SJSA1 (cell line): ENCODE measurements at regions not wholly inside any gene's neighbourhood (a gene's known extent, or its start where the extent isn't known, plus 50 kb on each side); places are given as distances from the start of the nearest gene placed in this dataset.
A peak's percentile ranks its signal among the peaks of the same experiment; 100 is the strongest.
"Not testable (repeated sequence)": the region's sequence is repeated elsewhere in the genome, so short reads cannot be mapped to it uniquely, and the experiment has no call there.

ENCODE experiments used
- DNase-seq, 2 experiments: peaks; one replicate each; pipeline ENCODE4 v3.0.0-alpha.2; 2015 to 2020; ENCODE audit warnings: low spot score in 2 of 2, low read depth in 1 of 2
- H3K27ac ChIP-seq: fragments of 250-450 bp; sonication (Bioruptor Pico); 2 replicates; pipeline ENCODE4 v1.5.1; 2020; ENCODE audit warnings: mild to moderate bottlenecking, moderate library complexity
- H3K27me3 ChIP-seq: fragments of 250-450 bp; sonication (Bioruptor Pico); replicated peaks from 2 replicates; pipeline ENCODE4 v1.5.1; 2020; ENCODE audit warnings: mild to moderate bottlenecking, moderate library complexity
- H3K36me3 ChIP-seq: fragments of 250-450 bp; sonication (Bioruptor Pico); 2 replicates; pipeline ENCODE4 v1.5.1; 2020; ENCODE audit warnings: mild to moderate bottlenecking
- H3K4me1 ChIP-seq: fragments of 250-450 bp; sonication (Bioruptor Pico); replicated peaks from 2 replicates; pipeline ENCODE4 v1.6.1; 2021; ENCODE audit warnings: mild to moderate bottlenecking
- H3K4me3 ChIP-seq: fragments of 250-450 bp; sonication (Bioruptor Pico); 2 replicates; pipeline ENCODE4 v1.5.1; 2020; ENCODE audit warnings: mild to moderate bottlenecking
- H3K9me3 ChIP-seq: fragments of 250-450 bp; sonication (Bioruptor Pico); replicated peaks from 2 replicates; pipeline ENCODE4 v1.5.1; 2020; ENCODE audit warnings: mild to moderate bottlenecking

DNA sequence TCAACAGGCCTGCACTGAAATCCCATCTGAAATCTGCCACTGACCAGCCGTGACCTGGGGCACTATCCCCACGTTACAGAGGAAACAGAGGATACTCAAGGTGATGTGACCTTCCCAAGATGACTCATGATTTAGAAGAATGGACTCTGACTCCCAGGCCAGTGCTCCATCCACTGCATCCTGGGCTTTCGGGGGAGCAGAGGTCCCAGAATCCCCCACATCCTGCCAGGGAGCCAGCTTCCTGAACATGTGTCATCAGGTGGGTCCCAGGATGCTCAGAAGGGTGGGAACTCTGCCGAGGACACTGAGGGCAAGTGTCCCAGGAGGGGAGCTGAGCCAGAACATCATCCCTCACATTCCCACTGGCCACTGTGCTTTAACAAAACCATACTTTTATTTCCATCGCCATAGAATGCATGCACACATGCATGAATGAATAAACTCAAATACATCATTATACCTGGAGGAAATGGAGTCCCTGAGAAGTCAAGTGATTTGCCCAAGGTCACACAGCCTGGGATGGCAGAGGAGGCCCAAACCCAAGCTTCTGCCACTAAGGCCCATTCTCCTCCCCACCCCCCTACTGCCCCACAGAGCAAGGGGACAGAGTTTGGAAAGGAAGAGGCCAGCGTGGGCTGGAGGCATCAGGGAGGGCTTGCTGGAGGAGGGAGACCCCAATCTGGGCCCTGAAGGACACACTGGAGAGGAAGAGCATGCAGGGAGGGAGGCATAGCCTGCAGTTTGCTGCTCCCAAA, 189.4 kb downstream of the MATN1 start:
- H3K4me3 ChIP-seq: no peak overlapping the region

DNA sequence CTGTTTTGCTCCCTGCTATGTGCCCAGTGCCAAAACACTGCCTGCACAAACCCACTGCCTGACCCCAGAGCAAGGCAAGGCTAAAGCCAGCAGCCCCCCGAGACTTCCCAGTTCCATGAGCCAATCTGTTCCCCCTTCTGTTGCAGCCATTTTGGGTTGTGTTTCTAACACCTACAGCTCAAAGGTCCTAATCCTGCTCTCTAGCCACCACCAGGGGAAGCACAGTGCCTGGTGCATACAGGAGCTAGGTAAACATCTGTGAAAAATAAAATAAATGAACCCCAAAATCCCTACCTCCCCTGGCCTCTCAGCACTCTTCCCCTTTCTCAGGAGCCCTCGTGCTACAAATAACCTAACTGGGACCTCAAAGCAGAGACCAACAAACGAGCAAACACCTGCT, 190.2 kb downstream of the MATN1 start:
- Histone ChIP-seq H3K4me1 (peaks cover 4% of the 10 kb centered on the region), H3K9me3 (no peaks in the 10 kb centered on the region), H3K27me3 (no peaks in the 10 kb centered on the region), H3K27ac (no peak overlapping the region), H3K36me3 (no peaks in the 10 kb centered on the region), H3K4me3 (no peak overlapping the region)
- DNase-seq: no peak

More for the DNA sequence above, 189.4 kb downstream of the MATN1 start:
- Histone ChIP-seq H3K27me3 (no peaks in the 10 kb centered on the region), H3K36me3 (no peaks in the 10 kb centered on the region), H3K27ac (no peak overlapping the region), H3K9me3 (no peaks in the 10 kb centered on the region), H3K4me1 (no peaks in the 10 kb centered on the region)
- no peak for DNase-seq

DNA sequence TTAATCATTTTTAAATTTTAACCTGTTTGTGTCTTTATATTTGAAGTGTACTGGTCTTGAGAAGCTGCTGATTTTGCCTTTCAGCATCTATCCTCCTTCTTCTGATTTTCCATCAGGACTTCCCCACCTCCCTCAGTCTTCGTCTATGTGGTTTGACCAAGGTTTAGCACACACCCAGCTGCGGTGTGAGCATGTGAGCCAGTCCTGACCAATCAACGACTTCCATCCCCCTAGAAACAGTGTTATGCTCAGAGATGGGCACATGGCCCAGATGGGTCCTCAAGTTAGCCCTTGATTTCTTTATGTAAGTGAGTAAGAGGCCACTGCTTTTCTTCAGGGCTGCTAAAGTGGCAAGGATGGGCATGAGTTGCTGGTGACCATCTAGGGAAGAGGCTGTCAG, 190.8 kb downstream of the MATN1 start:
- H3K27me3 ChIP-seq: no peaks in the 10 kb centered on the region
- H3K27ac ChIP-seq: no peak overlapping the region
- no peak for DNase-seq
- H3K4me3 ChIP-seq: no peak overlapping the region
- H3K9me3 ChIP-seq: no peaks in the 10 kb centered on the region
- H3K36me3 ChIP-seq: no peaks in the 10 kb centered on the region
- H3K4me1 ChIP-seq: peaks cover 9% of the 10 kb centered on the region

DNA sequence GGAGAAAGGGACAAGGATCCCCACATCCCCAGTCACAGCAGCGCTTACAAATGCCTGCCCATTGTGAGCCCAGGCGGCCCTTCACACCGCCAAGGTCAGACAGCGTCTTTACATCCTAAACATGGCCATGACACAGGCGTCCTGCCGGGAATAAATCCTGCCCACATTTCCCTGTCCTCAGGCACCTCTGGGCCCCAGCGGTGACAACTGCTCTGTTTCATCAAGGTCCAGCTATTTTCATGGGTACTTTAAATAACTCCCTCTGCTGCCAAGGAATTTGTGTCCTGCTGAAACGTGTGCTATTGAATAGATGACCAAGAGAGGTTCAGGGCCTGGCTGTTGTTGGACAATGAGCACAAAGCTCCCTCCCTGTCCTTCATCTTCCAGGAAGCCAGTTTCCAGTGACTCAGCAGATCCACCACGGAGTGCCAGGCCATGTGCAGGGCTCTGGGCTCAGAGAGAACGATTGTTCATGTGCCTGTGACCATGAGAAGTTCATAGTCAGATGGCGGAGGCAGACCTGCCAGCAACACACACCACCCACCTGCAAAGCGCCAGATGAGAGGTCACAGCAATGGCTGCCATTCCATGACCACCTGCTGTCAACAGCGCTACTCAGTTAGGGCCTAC, 195.8 kb downstream of the MATN1 start:
- peak overlapping the region; percentile 86 for H3K27ac ChIP-seq
- DNase-seq: peak; percentile 82 to 83
- no peaks in the 10 kb centered on the region for H3K27me3 ChIP-seq
- no peaks in the 10 kb centered on the region for H3K9me3 ChIP-seq
- H3K4me3 ChIP-seq: no peak overlapping the region
- peaks cover 56% of the 10 kb centered on the region for H3K4me1 ChIP-seq
- H3K36me3 ChIP-seq: no peaks in the 10 kb centered on the region

DNA sequence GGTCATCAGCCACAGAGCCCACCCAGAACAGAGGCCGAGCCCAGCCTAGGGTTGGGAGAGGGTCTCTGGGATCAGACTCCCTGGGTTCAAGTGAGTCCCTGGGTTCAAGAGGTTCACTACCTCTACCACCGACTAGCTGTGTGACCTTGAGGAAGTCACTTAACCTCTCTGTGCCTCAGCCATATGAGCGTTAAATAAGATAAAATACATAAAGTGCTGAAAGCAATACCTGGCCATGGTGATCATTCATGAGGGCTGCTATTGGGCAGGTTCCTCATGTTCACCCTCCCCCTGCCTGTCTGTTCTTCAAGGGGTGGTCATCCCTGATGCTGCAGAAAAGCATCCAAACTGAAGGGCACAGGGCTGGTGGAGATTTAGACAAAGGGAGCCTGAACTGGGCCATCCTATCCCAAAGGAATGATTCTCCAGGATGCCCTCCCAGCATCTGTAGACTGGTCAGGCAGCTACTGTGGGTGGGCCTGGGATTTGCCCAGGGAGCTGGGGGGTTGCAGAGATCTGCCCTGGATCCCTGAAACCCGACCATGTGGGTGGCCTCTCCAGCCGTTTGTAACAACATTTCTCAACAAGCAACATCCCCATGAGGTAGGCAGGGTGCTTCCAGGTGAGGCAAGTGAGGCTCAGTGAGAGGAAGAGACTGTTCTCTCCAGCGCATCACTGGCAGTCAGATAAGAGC, 196.6 kb downstream of the MATN1 start:
- peak overlapping the region; percentile 86 for H3K27ac ChIP-seq

DNA sequence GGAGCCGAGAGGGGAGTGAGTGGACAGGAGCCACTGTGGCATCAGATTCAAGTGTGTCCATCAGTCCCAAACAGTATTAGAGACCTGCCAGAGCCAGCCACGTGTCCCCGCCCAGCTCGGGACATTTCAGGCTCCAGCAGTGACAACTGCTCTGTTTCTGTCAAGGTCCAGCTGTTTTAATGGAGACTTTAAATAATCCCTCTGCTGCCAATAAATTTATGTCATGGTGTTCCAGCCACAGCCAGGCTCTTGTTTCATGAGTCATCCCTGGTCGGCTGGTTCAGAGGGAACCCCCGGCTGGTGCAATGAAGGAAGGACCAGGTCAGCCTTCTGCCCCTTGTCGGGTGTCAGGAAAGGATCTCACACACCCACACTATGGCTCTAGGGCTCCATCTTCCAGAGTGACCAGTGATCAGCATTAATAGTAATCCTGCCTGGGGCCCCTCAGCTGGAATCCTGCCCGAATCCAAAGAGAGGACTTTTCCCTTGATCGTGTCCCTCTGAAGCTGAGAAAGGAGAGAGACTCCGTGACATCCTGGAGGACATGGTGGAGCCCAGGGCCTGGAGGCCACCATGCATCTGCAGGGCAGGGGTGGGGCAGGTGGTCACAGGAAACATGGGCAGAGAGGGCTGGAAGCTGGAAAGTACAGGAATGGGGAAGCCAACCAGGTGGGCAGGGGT, 197.3 kb downstream of the MATN1 start:
- H3K9me3 ChIP-seq: no peaks in the 10 kb centered on the region
- H3K36me3 ChIP-seq: no peaks in the 10 kb centered on the region
- DNase-seq: peak; percentile 93 to 94
- peak overlapping the region; percentile 86 for H3K27ac ChIP-seq
- H3K27me3 ChIP-seq: no peaks in the 10 kb centered on the region
- no peak overlapping the region for H3K4me3 ChIP-seq
- peaks cover 62% of the 10 kb centered on the region for H3K4me1 ChIP-seq

More for the DNA sequence above, 196.6 kb downstream of the MATN1 start:
- Histone ChIP-seq H3K4me3 (no peak overlapping the region), H3K36me3 (no peaks in the 10 kb centered on the region), H3K9me3 (no peaks in the 10 kb centered on the region), H3K27me3 (no peaks in the 10 kb centered on the region), H3K4me1 (peaks cover 62% of the 10 kb centered on the region)
- peak; percentile 89 to 95 for DNase-seq

DNA sequence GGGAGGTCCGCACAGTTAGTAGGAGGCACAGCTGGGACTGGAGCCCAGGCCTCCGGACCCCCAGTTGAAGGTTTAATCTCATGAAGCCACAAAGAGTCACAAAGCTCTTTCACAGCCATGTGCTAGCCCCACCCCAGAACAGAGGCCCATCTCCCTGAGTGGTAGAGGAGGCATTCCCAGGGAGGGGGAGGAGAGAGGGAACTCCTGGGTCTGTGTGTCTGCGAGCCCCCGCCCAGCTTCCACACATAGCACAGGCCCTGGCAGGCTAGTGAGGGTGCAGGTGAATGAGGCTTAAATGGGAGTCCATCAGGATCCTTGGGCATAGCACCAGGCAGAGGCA, 197.8 kb downstream of the MATN1 start:
- Histone ChIP-seq H3K4me3 (no peak overlapping the region), H3K27ac (peak overlapping the region; percentile 86), H3K9me3 (no peaks in the 10 kb centered on the region), H3K4me1 (peaks cover 62% of the 10 kb centered on the region), H3K27me3 (no peaks in the 10 kb centered on the region), H3K36me3 (no peaks in the 10 kb centered on the region)
- DNase-seq: peak in 1 of 2 experiments; percentile 73

DNA sequence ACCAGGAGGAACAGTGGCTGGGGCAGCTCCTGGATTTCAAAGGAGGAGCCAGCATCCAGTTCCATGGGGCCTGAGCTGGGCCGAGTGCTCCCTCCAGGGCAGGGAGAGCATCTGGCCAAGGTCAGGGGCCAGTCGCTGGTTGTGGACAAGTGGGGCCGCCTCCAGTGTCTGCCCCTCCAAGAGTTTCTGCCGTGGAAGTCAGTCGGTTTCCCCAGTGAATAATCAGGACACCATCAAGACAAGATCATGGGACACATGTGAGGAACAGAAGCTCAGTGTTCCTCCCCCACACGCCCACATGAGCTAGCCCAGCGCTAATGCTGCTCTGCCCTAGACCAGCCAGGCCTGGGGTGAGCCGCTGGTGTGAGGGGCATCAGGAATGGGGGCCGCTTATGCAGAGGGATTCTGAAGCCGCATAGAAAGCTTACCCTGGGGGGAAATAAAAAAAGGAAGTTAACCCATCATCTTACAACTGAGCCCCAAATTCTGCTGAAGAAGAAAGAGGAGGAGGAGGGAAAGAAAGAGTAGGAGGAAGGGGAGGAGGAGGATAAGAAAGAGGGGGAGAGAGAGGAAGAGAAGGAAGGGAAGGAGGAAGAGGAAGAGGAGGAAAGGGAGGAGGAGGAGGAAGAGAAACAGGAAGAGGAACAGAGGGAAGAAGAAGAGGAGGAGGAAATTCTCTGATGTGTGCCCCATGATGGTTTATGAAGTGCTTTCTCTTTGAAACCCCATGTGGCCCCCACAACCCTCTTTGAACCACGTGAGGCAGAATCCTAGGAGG, 198.4 kb downstream of the MATN1 start:
- Histone ChIP-seq H3K9me3 (no peaks in the 10 kb centered on the region), H3K27ac (peak overlapping the region; percentile 86), H3K36me3 (no peaks in the 10 kb centered on the region), H3K27me3 (no peaks in the 10 kb centered on the region), H3K4me3 (no peak overlapping the region), H3K4me1 (peaks cover 62% of the 10 kb centered on the region)
- peak; percentile 43 to 58 for DNase-seq

DNA sequence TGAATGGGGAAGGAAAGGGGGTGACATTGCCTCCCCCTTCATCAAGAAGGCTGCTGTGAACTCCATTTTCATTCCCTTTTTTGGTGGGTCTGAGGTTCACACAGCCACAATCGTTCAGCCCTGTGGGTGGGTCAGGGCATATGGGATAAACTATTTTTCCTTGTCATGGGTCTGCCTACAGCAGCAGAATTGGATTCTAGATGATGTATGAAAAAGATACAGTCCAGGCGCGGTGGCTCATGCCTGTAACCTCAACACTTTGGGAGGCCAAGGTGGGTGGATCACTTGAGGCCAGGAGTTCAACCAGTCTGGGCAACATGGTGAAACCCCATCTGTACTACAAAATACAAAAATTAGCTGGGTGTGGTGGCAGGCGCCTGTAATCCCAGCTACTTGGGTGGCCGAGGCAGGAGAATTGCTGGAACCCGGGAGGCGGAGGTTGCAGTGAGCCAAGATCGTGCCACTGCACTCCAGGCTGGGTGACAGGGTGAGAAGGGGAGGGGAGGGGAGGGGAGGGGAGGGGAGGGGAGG, 199.3 kb downstream of the MATN1 start:
- peak overlapping the region; percentile 89 for H3K27ac ChIP-seq
- peak; percentile 90 to 94 for DNase-seq
- H3K9me3 ChIP-seq, H3K4me3 ChIP-seq, H3K27me3 ChIP-seq, H3K36me3 ChIP-seq: not testable (repeated sequence)
- peaks cover 62% of the 10 kb centered on the region for H3K4me1 ChIP-seq

DNA sequence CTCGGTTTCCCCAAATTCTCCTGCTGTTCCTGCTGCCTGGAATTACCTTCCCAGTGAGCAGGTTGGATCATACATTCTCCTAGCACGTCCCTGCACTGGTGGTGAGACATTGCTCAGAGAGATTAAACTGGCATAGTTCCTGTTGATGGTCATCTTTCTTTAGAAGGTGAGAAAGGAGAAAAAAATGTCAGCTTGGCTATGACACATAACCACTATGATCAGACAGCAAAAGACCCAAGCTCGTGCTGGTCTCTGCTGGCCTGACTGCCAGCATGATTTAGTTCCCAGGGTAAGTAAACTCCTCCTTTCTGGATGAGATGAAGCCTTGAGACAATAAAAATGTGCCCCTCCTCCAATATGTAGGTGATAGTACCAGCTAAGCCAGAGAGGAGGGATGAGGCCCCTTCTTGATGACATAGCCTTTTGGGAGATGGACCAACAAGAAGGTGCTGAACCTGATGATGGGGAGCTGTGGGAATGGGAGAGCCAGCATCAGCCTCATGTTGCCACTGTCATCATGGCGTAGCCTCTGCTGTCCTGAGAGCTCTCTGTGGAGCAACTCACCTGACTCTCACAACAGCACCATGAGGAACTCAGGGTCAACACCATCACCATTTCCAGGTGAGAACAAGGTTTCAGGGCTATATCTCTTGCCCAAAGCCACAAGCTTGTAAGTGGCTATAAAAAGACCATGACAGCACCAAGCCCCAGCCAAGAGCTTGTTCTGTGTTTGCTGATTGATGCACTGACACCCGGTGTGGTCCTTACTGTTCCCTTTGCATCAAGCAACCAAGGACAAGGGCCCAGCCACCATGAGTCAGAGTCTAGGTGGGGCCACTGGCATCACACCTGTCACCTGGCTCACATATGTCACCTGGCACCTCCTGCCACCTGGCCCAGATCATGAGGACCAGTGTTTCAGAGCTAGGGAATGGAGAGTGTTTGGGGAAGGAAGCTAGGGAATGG, 200.0 kb downstream of the MATN1 start:
- no peaks in the 10 kb centered on the region for H3K36me3 ChIP-seq
- peak overlapping the region; percentile 89 for H3K27ac ChIP-seq
- peak; percentile 83 to 90 for DNase-seq
- no peaks in the 10 kb centered on the region for H3K27me3 ChIP-seq
- H3K4me1 ChIP-seq: peaks cover 68% of the 10 kb centered on the region
- no peaks in the 10 kb centered on the region for H3K9me3 ChIP-seq
- no peak overlapping the region for H3K4me3 ChIP-seq

DNA sequence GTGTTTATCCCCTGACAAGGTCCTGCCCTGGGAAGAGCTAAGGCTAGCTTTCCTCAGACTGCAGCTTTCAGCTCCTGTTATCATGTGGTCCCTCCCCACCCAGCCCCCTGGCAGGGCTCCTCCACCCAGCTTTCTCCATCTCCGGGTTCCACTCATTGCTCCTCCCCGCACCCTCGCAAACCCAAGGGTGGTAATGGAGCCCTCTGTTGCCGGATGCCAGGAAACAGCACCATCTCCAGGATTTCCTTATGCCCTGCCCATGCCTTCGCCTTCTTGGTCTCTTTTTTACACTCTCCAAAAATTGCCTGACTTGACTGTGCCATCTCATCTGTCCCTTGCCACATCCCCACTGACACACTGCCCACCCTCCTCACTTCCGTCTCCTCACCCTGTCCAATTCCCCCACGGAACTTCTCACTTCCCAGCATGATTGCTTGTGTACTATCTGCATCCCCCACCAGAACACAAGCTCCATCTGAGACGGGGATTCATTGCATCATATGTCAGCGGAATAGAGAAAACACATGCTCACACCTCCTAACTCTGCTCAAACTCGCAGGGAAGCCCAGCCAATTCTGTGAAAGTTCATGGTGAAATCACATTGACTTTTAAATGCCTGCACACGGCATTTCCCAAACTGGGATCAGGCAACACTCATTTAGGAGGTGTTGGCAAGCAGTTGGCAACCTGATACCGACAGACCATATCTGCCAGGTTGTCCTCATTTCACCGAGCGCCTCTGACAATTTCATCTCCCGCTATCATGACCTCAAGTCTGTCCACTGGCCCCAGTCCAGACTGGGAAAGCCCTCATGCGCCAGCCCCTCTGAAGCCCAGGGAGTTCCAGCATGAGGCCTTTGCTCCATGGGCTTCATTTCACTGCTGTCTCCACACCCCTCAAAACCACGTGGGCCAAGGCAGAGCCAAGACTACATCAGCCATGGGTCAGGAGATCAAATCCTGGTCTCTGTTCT, 201.1 kb downstream of the MATN1 start:
- Histone ChIP-seq H3K27ac (peak overlapping the region; percentile 89), H3K36me3 (no peaks in the 10 kb centered on the region), H3K27me3 (no peaks in the 10 kb centered on the region), H3K4me1 (peaks cover 60% of the 10 kb centered on the region), H3K4me3 (no peak overlapping the region), H3K9me3 (no peaks in the 10 kb centered on the region)
- DNase-seq: peak in 1 of 2 experiments; percentile 37
